ENCODE measurements at regions not wholly inside any gene's neighbourhood (a gene's known extent, or its start where the extent isn't known, plus 50 kb on each side); places are given as distances from the start of the nearest gene placed in this dataset.

DNA sequence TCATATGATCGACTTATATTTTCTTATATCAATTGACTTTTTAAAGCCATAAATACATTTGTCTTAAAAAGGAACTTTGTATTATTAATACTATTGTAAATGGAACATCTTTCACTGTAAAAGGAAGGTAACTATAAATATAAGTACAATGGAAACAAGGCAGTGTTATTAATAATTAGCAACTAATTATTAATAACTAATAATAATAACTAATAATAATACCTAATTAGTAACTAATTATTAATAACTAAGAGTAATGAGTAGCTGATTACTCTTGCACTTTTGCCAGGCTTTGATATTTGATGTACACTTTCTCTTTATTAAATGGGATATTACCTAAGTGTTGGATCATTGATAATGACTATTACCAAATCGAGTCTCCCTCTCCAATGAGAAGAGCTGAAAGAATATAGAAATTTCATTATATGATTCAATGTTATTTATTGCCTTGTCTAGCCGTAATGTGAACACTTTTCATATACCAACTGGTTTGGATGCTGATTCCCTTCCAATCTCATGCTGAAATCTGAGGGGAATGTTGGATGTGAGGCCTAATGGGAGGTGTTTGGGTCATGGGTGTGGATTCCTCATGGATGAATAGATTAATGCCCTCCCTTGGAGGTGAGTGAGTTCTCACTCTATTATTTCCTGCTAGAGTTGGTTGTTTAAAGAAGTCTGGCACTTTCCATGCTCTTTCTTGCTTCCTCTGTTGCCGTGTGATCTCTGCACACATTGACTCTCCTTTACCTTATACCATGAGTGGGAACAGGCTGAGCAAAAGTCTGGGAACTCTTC is 202.1 kb upstream of the ZBTB20 start:
- no peaks in the 10 kb centered on the region for H3K36me3 ChIP-seq (ENCODE audit: control insufficient read depth in 2 of 2, insufficient read depth in 2 of 2, low read length in 1 of 2)
- H3K9me3 ChIP-seq (replicated peaks; ENCODE audit: control insufficient read depth, insufficient read depth, low read length): no peaks in the 10 kb centered on the region
- ChIA-PET SMC1A (ENCODE audit: uncharacterized antibody, unreplicated experiment) (interaction anchor here (1.6 kb wide), 1 partner anchor 13 kb away, joined by 4 read pairs; no protein-coding TSS in a partner anchor), RAD21 (ENCODE audit: unreplicated experiment) (no interaction called here), CTCF (interaction anchor here (1.1 to 1.8 kb wide), 2 partner anchors 9 to 13 kb away, joined by 3 to 5 read pairs; no protein-coding TSS in a partner anchor), POLR2A (no interaction called here)
- no peaks in the 10 kb centered on the region for H3K4me1 ChIP-seq (ENCODE audit: control insufficient read depth, insufficient read depth, low read length)
- 7% methylated on average over 4 of the region's 4 CpGs for WGBS (ENCODE audit: insufficient coverage, insufficient replicate concordance, low lambda C conversion rate, missing lambda C conversion rate)
- H2AFZ ChIP-seq (ENCODE audit: control insufficient read depth, low read depth, low read length): no peak overlapping the region
- H3K27me3 ChIP-seq (replicated peaks in 1 of 2; ENCODE audit: control insufficient read depth in 2 of 2, insufficient read depth in 2 of 2, low read length in 1 of 2): no peaks in the 10 kb centered on the region
- H3K27ac ChIP-seq (ENCODE audit: control insufficient read depth, insufficient read depth): no peak overlapping the region
- DNase-seq (ENCODE audit: low read depth, low spot score) (no peak), ATAC-seq (no peak), FAIRE-seq (no peak)
- no peaks in the 10 kb centered on the region for H3K79me2 ChIP-seq (ENCODE audit: control insufficient read depth, insufficient read depth, low read length)
- no TSS peak for BruUV-seq (replicated peaks)
- no peak overlapping the region for H3K4me3 ChIP-seq
- no peaks in the 10 kb centered on the region for H4K20me1 ChIP-seq (ENCODE audit: control insufficient read depth, insufficient read depth)
- no peak overlapping the region for H3K4me2 ChIP-seq (ENCODE audit: control insufficient read depth, insufficient read depth)
- in situ Hi-C loops (cut with MboI): no loop called here
- intact Hi-C loops (cut with micrococcal nuclease; ENCODE audit: unreplicated experiment): no loop called here
- H3K9ac ChIP-seq (ENCODE audit: control insufficient read depth, insufficient read depth, low read length): no peak overlapping the region
- TF ChIP-seq MEF2B (IDR thresholded peaks at IDR 0.05; ENCODE audit: partially characterized antibody, poor library complexity, severe bottlenecking) (no peak), FOXM1 (IDR thresholded peaks at IDR 0.05; ENCODE audit: low read depth, low read length) (no peak), BACH1 (IDR thresholded peaks at IDR 0.05; ENCODE audit: borderline replicate concordance) (no peak), ZNF622 (IDR thresholded peaks at IDR 0.05) (no peak)

DNA sequence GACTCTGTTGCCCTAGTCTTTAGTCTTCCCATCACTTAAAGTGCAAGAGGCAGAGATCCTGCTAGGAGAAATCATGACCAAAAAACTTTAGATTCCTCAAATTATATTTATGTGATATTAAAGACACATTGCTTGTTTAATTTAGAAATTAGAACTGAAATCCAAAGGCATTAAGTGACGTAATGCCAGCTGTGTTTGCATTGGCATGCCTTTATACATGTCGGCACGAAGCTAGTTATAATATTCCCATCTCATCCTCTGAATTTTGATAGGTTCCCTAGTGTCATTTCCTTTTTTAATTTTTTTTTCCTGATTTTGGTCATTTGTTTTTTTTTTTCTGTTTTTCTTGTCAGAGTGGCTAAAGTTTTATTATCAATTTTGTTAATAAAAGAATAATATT is 203.5 kb upstream of the ZBTB20 start:
- ChIA-PET CTCF (no interaction called here), RAD21 (ENCODE audit: unreplicated experiment) (no interaction called here), POLR2A (no interaction called here), SMC1A (ENCODE audit: uncharacterized antibody, unreplicated experiment) (interaction anchor here (1.5 kb wide), 1 partner anchor 14 kb away, joined by 3 read pairs; no protein-coding TSS in a partner anchor)
- BruUV-seq (replicated peaks): no TSS peak
- no peaks in the 10 kb centered on the region for H3K9me3 ChIP-seq (replicated peaks; ENCODE audit: control insufficient read depth, insufficient read depth, low read length)
- H3K27ac ChIP-seq (ENCODE audit: control insufficient read depth, insufficient read depth): no peak overlapping the region
- H3K36me3 ChIP-seq (ENCODE audit: control insufficient read depth in 2 of 2, insufficient read depth in 2 of 2, low read length in 1 of 2): no peaks in the 10 kb centered on the region
- H3K4me1 ChIP-seq (ENCODE audit: control insufficient read depth, insufficient read depth, low read length): no peaks in the 10 kb centered on the region
- H3K79me2 ChIP-seq (ENCODE audit: control insufficient read depth, insufficient read depth, low read length): no peaks in the 10 kb centered on the region
- ATAC-seq: no peak
- no peak overlapping the region for H2AFZ ChIP-seq (ENCODE audit: control insufficient read depth, low read depth, low read length)
- no peak overlapping the region for H3K9ac ChIP-seq (ENCODE audit: control insufficient read depth, insufficient read depth, low read length)
- H4K20me1 ChIP-seq (ENCODE audit: control insufficient read depth, insufficient read depth): no peaks in the 10 kb centered on the region
- WGBS (ENCODE audit: insufficient coverage, insufficient replicate concordance, low lambda C conversion rate, missing lambda C conversion rate): 61% methylated on average over 3 of the region's 3 CpGs
- DNase-seq (ENCODE audit: low read depth, low spot score): no peak
- intact Hi-C loops (cut with micrococcal nuclease; ENCODE audit: unreplicated experiment): no loop called here
- H3K27me3 ChIP-seq (replicated peaks in 1 of 2; ENCODE audit: control insufficient read depth in 2 of 2, insufficient read depth in 2 of 2, low read length in 1 of 2): no peaks in the 10 kb centered on the region
- no peak for TF ChIP-seq SMAD1 (IDR thresholded peaks at IDR 0.05; ENCODE audit: low read depth, partially characterized antibody)
- no peak for TF ChIP-seq BHLHE40 (IDR thresholded peaks at IDR 0.05; ENCODE audit: borderline replicate concordance in 1 of 2, low read depth in 2 of 2, low read length in 1 of 2)
- no peak for TF ChIP-seq RB1 (IDR thresholded peaks at IDR 0.05; ENCODE audit: borderline replicate concordance)
- no peak for TF ChIP-seq NR2C1 (IDR thresholded peaks at IDR 0.05)
- TF ChIP-seq TCF7 (IDR thresholded peaks at IDR 0.05; ENCODE audit: borderline replicate concordance): no peak
- no peak for TF ChIP-seq ZBED1 (IDR thresholded peaks at IDR 0.05; ENCODE audit: borderline replicate concordance)
- no peak for TF ChIP-seq MTA2 (IDR thresholded peaks at IDR 0.05; ENCODE audit: low read depth)
- no peak for TF ChIP-seq CBFB (IDR thresholded peaks at IDR 0.05; ENCODE audit: low read depth)
- no peak for TF ChIP-seq SUPT20H (IDR thresholded peaks at IDR 0.05; ENCODE audit: borderline replicate concordance, control insufficient read depth, low read depth, low read length)
- TF ChIP-seq SPI1 (IDR thresholded peaks at IDR 0.05; ENCODE audit: borderline replicate concordance, insufficient read depth, low read depth, low read length): no peak
- no peak for TF ChIP-seq MXI1 (IDR thresholded peaks at IDR 0.05; ENCODE audit: low read depth, low read length)
- no peak for TF ChIP-seq BRCA1 (IDR thresholded peaks at IDR 0.05; ENCODE audit: low read depth, low read length)
- no peak overlapping the region for H3K4me2 ChIP-seq (ENCODE audit: control insufficient read depth, insufficient read depth)
- H3K4me3 ChIP-seq: no peak overlapping the region
- no peak for FAIRE-seq
- in situ Hi-C loops (cut with MboI): no loop called here
